ENCODE measurements at regions not wholly inside any gene's neighbourhood (a gene's known extent, or its start where the extent isn't known, plus 50 kb on each side); places are given as distances from the start of the nearest gene placed in this dataset.

DNA sequence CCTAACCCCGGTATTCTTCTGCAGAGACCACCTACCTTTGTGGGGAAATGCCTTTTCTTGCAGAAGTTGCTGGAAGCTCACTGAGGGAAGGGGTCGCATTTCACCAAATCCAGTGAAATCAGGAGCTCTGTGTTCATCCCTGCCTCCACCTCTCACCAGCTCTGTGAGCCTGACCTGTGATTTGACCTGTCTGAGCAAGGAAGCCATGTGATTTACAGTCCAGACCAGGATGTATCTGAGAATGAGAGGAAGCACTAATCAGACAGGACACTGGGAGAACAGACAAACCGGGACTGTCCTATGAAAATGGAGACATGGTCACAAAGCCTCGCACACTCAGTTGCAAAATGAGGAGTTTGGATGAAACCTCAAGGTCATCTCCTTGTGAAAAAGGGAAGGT is 285.4 kb downstream of the BCL11A start:
- no peak for TF ChIP-seq CTCF (IDR thresholded peaks at IDR 0.05; ENCODE audit: low read length)
- TF ChIP-seq EZH2 (IDR thresholded peaks at IDR 0.05; ENCODE audit: borderline replicate concordance, low read length) = no peak

Measured in OCI-LY1 (cell line).